ENCODE measurements at regions not wholly inside any gene's neighbourhood (a gene's known extent, or its start where the extent isn't known, plus 50 kb on each side); places are given as distances from the start of the nearest gene placed in this dataset.

- Histone ChIP-seq H3K27me3 (replicated peaks in 1 of 4; ENCODE audit: control extremely low read depth in 1 of 4, control insufficient read depth in 3 of 4, insufficient read depth in 4 of 4, low read length in 3 of 4) (peaks cover 0 to 6% (median 0%) of the 10 kb centered on the region in 4 experiments), H3K79me2 (ENCODE audit: control insufficient read depth, insufficient read depth, low read length) (no peaks in the 10 kb centered on the region), H3K4me1 (ENCODE audit: control insufficient read depth in 2 of 2, insufficient read depth in 2 of 2, low read length in 2 of 2) (no peaks in the 10 kb centered on the region), H3K4me2 (replicated peaks; ENCODE audit: low read depth, low read length, poor library complexity, severe bottlenecking) (no peak overlapping the region), H3K9ac (ENCODE audit: low read length) (no peak overlapping the region), H3K36me3 (replicated peaks in 1 of 2; ENCODE audit: control extremely low read depth in 1 of 2, control insufficient read depth in 1 of 2, extremely low read depth in 1 of 2, insufficient read depth in 2 of 2, low read length in 1 of 2) (no peaks in the 10 kb centered on the region), H3K9me3 (ENCODE audit: control extremely low read depth in 1 of 3, control insufficient read depth in 2 of 3, insufficient read depth in 1 of 3, low read length in 2 of 3) (peaks cover 4 to 16% (median 15%) of the 10 kb centered on the region in 3 donors), H4K20me1 (ENCODE audit: control insufficient read depth, insufficient read depth, low read length, poor library complexity, severe bottlenecking) (no peaks in the 10 kb centered on the region), H3K27ac (ENCODE audit: low read length in 2 of 2) (no peak overlapping the region), H2AFZ (ENCODE audit: insufficient read depth, low read depth, low read length, poor library complexity, severe bottlenecking) (no peak overlapping the region), H3K4me3 (ENCODE audit: control extremely low read depth in 1 of 5, extremely low read depth in 1 of 5, insufficient read depth in 1 of 5, low read depth in 2 of 5, low read length in 4 of 5) (no peak overlapping the region)
- POLR2A ChIA-PET, result no interaction called here
- intact Hi-C loops (cut with micrococcal nuclease), result no loop called here
- Mint-ChIP-seq H3K4me1 (no peaks in the 10 kb centered on the region), H3K4me3 (no peak overlapping the region), H3K27ac (no peak overlapping the region), H3K9me3 (ENCODE audit: insufficient read depth) (peaks cover 5% of the 10 kb centered on the region), H3K27me3 (peaks cover 11% of the 10 kb centered on the region)
- no peak for ATAC-seq (ENCODE audit: low read depth)
- CTCF ChIA-PET, result no interaction called here
- no peak for DNase-seq
- TF ChIP-seq EZH2 (IDR thresholded peaks at IDR 0.05; ENCODE audit: borderline replicate concordance, insufficient read depth, low read depth, low read length, poor library complexity, severe bottlenecking), result no peak
- TF ChIP-seq, protein P1, sequence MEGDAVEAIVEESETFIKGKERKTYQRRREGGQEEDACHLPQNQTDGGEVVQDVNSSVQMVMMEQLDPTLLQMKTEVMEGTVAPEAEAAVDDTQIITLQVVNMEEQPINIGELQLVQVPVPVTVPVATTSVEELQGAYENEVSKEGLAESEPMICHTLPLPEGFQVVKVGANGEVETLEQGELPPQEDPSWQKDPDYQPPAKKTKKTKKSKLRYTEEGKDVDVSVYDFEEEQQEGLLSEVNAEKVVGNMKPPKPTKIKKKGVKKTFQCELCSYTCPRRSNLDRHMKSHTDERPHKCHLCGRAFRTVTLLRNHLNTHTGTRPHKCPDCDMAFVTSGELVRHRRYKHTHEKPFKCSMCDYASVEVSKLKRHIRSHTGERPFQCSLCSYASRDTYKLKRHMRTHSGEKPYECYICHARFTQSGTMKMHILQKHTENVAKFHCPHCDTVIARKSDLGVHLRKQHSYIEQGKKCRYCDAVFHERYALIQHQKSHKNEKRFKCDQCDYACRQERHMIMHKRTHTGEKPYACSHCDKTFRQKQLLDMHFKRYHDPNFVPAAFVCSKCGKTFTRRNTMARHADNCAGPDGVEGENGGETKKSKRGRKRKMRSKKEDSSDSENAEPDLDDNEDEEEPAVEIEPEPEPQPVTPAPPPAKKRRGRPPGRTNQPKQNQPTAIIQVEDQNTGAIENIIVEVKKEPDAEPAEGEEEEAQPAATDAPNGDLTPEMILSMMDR (IDR thresholded peaks at IDR 0.05), result no peak
Measured at GRCh38 chr10:61223576-61223975, 229.6 kb downstream of the TMEM26 start.

- ChIA-PET POLR2A (no interaction called here), CTCF (no interaction called here)
- WGBS (ENCODE audit: insufficient coverage), result no CpG with 5 or more reads among the region's 1 CpG
- no peaks in the 10 kb centered on the region for H3K4me1 Mint-ChIP-seq
- H3K9me3 ChIP-seq (ENCODE audit: control extremely low read depth in 1 of 3, control insufficient read depth in 2 of 3, insufficient read depth in 1 of 3, low read length in 2 of 3), result peaks cover 0 to 1% (median 0%) of the 10 kb centered on the region in 3 donors
- H3K79me2 ChIP-seq (ENCODE audit: control insufficient read depth, insufficient read depth, low read length), result no peaks in the 10 kb centered on the region
- H2AFZ ChIP-seq (ENCODE audit: insufficient read depth, low read depth, low read length, poor library complexity, severe bottlenecking), result no peak overlapping the region
- no peak overlapping the region for H3K9ac ChIP-seq (ENCODE audit: low read length)
- intact Hi-C loops (cut with micrococcal nuclease), result no loop called here
- peaks cover 11% of the 10 kb centered on the region for H3K27me3 Mint-ChIP-seq
- no peak overlapping the region for H3K4me3 Mint-ChIP-seq
- ATAC-seq (ENCODE audit: low read depth) (no peak), DNase-seq (no peak)
- H3K27ac Mint-ChIP-seq, result no peak overlapping the region
- no peak for TF ChIP-seq EZH2 (IDR thresholded peaks at IDR 0.05; ENCODE audit: borderline replicate concordance, insufficient read depth, low read depth, low read length, poor library complexity, severe bottlenecking)
- TF ChIP-seq, protein P1 (IDR thresholded peaks at IDR 0.05), result no peak
- H4K20me1 ChIP-seq (ENCODE audit: control insufficient read depth, insufficient read depth, low read length, poor library complexity, severe bottlenecking), result no peaks in the 10 kb centered on the region
- H3K4me1 ChIP-seq (ENCODE audit: control insufficient read depth in 2 of 2, insufficient read depth in 2 of 2, low read length in 2 of 2), result no peaks in the 10 kb centered on the region
- H3K36me3 ChIP-seq (replicated peaks in 1 of 2; ENCODE audit: control extremely low read depth in 1 of 2, control insufficient read depth in 1 of 2, extremely low read depth in 1 of 2, insufficient read depth in 2 of 2, low read length in 1 of 2), result no peaks in the 10 kb centered on the region
- no peak overlapping the region for H3K4me3 ChIP-seq (ENCODE audit: control extremely low read depth in 1 of 5, extremely low read depth in 1 of 5, insufficient read depth in 1 of 5, low read depth in 2 of 5, low read length in 4 of 5)
- H3K27ac ChIP-seq (ENCODE audit: low read length in 2 of 2), result no peak overlapping the region
- no peaks in the 10 kb centered on the region for H3K9me3 Mint-ChIP-seq (ENCODE audit: insufficient read depth)
- H3K27me3 ChIP-seq (replicated peaks in 1 of 4; ENCODE audit: control extremely low read depth in 1 of 4, control insufficient read depth in 3 of 4, insufficient read depth in 4 of 4, low read length in 3 of 4), result peaks cover 0 to 9% (median 1%) of the 10 kb centered on the region in 4 experiments
- no peak overlapping the region for H3K4me2 ChIP-seq (replicated peaks; ENCODE audit: low read depth, low read length, poor library complexity, severe bottlenecking)
Measured at GRCh38 chr10:61219696-61220095, 233.5 kb downstream of the TMEM26 start.

All from B cell (primary cell).